ENCODE measurements at regions not wholly inside any gene's neighbourhood (a gene's known extent, or its start where the extent isn't known, plus 50 kb on each side); places are given as distances from the start of the nearest gene placed in this dataset.

DNA sequence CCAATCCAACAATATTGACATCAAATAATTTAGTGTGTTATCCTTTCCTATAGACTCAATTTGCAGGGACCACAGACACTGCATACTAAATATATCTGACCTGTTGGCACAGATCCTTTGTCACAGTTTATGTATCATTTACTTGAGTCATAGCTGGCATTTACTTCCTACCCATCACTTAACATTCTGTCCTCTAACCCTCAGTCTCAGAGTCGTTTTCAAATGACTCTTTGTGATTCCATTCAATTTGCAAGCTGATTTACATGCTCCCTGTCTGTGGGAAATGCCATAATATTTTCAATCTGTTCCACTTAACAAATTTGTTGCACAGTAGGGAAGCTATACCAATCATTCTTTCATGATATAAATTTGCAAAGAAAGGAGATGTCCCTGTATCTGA, 265.7 kb upstream of the EDIL3 start:
- TF ChIP-seq, protein P1, sequence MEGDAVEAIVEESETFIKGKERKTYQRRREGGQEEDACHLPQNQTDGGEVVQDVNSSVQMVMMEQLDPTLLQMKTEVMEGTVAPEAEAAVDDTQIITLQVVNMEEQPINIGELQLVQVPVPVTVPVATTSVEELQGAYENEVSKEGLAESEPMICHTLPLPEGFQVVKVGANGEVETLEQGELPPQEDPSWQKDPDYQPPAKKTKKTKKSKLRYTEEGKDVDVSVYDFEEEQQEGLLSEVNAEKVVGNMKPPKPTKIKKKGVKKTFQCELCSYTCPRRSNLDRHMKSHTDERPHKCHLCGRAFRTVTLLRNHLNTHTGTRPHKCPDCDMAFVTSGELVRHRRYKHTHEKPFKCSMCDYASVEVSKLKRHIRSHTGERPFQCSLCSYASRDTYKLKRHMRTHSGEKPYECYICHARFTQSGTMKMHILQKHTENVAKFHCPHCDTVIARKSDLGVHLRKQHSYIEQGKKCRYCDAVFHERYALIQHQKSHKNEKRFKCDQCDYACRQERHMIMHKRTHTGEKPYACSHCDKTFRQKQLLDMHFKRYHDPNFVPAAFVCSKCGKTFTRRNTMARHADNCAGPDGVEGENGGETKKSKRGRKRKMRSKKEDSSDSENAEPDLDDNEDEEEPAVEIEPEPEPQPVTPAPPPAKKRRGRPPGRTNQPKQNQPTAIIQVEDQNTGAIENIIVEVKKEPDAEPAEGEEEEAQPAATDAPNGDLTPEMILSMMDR (IDR thresholded peaks at IDR 0.05) = no peak
- intact Hi-C loops (cut with DNase I) = no loop called here
- Histone ChIP-seq H3K27me3 (no peaks in the 10 kb centered on the region), H3K9me3 (no peaks in the 10 kb centered on the region), H3K27ac (no peak overlapping the region), H3K4me3 (no peak overlapping the region), H3K36me3 (no peaks in the 10 kb centered on the region), H3K4me1 (no peaks in the 10 kb centered on the region)
- DNase-seq (no peak), ATAC-seq (no peak)

DNA sequence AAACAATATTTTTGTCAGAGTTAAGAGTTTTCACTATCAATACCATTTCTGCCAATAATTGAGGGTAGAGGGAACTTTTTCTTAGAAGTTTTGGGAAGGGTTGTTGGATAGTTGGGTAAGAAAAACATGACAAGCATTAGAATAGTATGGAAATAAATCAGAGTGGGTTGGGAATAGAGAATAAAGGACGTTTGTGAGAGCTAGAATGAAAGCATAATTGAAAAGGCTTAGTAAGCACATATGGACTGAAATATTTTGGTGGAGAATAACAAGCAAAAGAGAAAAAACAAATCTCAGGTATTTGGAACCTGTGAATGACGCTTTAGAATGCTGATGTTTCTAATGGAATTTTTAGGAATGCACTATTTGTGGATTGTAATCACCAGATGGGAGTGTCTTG, 262.9 kb upstream of the EDIL3 start:
- no peak overlapping the region for H3K4me3 ChIP-seq
- ATAC-seq (no peak), DNase-seq (no peak)
- H3K27me3 ChIP-seq = no peaks in the 10 kb centered on the region
- no peaks in the 10 kb centered on the region for H3K36me3 ChIP-seq
- TF ChIP-seq, protein P1 (IDR thresholded peaks at IDR 0.05) = no peak
- H3K27ac ChIP-seq = no peak overlapping the region
- no peaks in the 10 kb centered on the region for H3K9me3 ChIP-seq
- no peaks in the 10 kb centered on the region for H3K4me1 ChIP-seq
- intact Hi-C loops (cut with DNase I) = no loop called here

DNA sequence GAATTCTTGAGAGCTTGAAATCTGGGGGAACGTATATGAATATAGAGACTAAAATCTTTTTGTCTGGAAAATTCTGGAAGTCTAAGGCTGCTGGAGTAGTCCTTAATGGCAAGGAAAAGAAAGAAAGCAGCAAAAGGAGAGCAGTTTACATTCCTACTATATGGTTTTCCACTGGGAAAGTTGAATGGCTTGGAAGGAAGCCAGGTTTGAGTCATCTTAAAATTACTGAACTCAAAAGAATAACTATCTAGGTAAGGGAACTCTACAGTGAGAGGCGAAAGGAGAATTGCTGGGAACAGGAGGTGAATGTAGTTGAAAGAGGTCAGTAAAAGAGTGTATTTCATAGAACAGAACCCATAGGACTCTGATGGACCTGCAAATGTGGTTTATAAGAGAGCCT, 258.1 kb upstream of the EDIL3 start:
- H3K4me1 ChIP-seq = no peaks in the 10 kb centered on the region
- ATAC-seq (no peak), DNase-seq (no peak)
- no peaks in the 10 kb centered on the region for H3K9me3 ChIP-seq
- no peak overlapping the region for H3K27ac ChIP-seq
- no peaks in the 10 kb centered on the region for H3K36me3 ChIP-seq
- TF ChIP-seq, protein P1 (IDR thresholded peaks at IDR 0.05) = no peak
- no peak overlapping the region for H3K4me3 ChIP-seq
- intact Hi-C loops (cut with DNase I) = no loop called here
- no peaks in the 10 kb centered on the region for H3K27me3 ChIP-seq

DNA sequence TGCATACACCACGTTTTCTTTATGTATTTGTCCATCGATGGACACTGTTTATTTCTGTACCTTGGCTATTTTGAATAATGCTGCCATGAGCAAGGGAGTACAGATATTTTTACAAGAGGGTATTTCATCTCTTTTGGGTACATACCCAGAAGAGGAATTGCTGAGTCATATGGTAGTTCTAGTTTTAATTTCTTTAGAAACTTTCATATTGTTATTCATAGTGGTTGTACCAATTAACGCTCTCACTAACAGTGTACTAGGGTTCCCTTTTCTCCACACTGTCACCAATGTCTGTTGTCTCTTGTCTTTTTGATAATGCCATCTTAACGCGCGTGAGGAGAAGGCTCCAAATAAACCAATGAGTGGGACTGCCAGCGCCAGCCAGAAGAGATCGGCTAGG, 257.6 kb upstream of the EDIL3 start:
- Histone ChIP-seq H3K36me3 (no peaks in the 10 kb centered on the region), H3K27me3 (no peaks in the 10 kb centered on the region), H3K27ac (no peak overlapping the region), H3K4me3 (no peak overlapping the region), H3K9me3 (no peaks in the 10 kb centered on the region), H3K4me1 (no peaks in the 10 kb centered on the region)
- intact Hi-C loops (cut with DNase I) = no loop called here
- DNase-seq (no peak), ATAC-seq (no peak)
- TF ChIP-seq, protein P1 (IDR thresholded peaks at IDR 0.05) = no peak

DNA sequence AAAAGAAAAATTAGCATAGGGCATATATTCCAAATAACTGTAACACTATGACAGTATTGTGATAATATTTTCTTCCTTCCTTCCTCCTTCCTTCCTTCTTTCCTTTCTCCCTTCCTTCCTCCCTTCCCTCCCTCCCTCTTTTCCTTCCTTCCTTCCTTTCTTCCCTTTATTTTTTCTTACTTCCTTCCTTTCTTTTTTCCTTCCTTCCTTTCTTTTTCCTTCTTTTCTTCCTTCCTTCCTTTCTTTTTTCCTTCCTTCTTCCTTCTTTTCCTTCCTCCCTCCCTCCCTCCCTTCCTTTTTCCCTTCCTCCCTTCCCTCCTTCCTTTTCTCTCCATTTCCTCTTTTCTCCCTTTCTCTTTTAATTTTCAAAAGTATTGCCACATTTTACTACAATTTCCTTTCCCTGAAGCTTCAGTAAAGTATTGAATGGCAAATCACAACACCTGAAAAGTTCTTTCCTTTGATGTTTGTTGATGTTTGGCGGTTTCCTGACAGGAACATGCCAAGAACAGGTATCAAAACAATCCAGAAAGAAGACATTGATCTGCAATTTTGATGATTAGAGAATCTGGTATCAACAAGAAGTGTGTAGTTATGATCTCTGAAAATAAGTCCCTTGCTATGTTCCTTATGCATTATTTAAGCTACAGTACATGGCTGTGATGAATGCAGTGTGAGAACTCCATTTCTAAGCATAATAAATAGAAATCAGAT, 253.1 kb upstream of the EDIL3 start:
- DNase-seq (no peak), ATAC-seq (no peak)
- no peak overlapping the region for H3K27ac ChIP-seq
- no peaks in the 10 kb centered on the region for H3K27me3 ChIP-seq
- no peak overlapping the region for H3K4me3 ChIP-seq
- no peaks in the 10 kb centered on the region for H3K36me3 ChIP-seq
- intact Hi-C loops (cut with DNase I) = no loop called here
- peaks cover 0 to 8% of the 10 kb centered on the region in 2 donors for H3K9me3 ChIP-seq
- TF ChIP-seq, protein P1 (IDR thresholded peaks at IDR 0.05) = no peak
- no peaks in the 10 kb centered on the region for H3K4me1 ChIP-seq
